H1 (cell line): ENCODE measurements at regions not wholly inside any gene's neighbourhood (a gene's known extent, or its start where the extent isn't known, plus 50 kb on each side); places are given as distances from the start of the nearest gene placed in this dataset.

Experiments used
- BRCA1 ChIP-seq: IDR thresholded peaks from 2 replicates; pipeline ENCODE4 v1.6.1; 2012; ENCODE audit warnings: low read depth, low read length, improper control_type of control experiment
- CTCF ChIP-seq, 3 experiments: IDR thresholded peaks; 1 replicate in 2 of 3; 2 replicates in 1 of 3; pipeline versions ENCODE4 v1.5.1 to v1.6.1; 2011; ENCODE audit warnings: low read length in 3 of 3, mild to moderate bottlenecking in 3 of 3, inconsistent platforms in 2 of 3, low read depth in 1 of 3, moderate library complexity in 1 of 3; ENCODE audit not compliant: insufficient read depth in 1 of 3; ENCODE audit errors: control extremely low read depth in 1 of 3
- EP300 ChIP-seq, 2 experiments: IDR thresholded peaks; 1 replicate in 1 of 2; 2 replicates in 1 of 2; pipeline ENCODE4 v1.6.1; 2011 to 2012; ENCODE audit warnings: low read depth in 2 of 2, low read length in 2 of 2, mild to moderate bottlenecking in 2 of 2, borderline replicate concordance in 1 of 2, inconsistent platforms in 1 of 2, moderate library complexity in 1 of 2
- HDAC6 ChIP-seq: IDR thresholded peaks from one replicate; pipeline ENCODE4 v1.7.1; 2012; ENCODE audit warnings: low read depth, mild to moderate bottlenecking, inconsistent platforms, low read length, moderate library complexity
- RXRA ChIP-seq: IDR thresholded peaks from 2 replicates; pipeline ENCODE4 v1.6.1; 2011; ENCODE audit warnings: low read depth, mild to moderate bottlenecking, low read length, moderate library complexity; ENCODE audit not compliant: insufficient read depth

- TF ChIP-seq EP300 (IDR thresholded peaks at IDR 0.05; ENCODE audit: borderline replicate concordance in 1 of 2, low read depth in 2 of 2, low read length in 2 of 2) (no peak), CTCF (IDR thresholded peaks at IDR 0.05; ENCODE audit: control extremely low read depth in 1 of 3, insufficient read depth in 1 of 3, low read depth in 1 of 3, low read length in 3 of 3) (no peak), BRCA1 (no peak), RXRA (no peak), HDAC6 (no peak)
Measured at GRCh38 chr9:13806714-13807113, 507.2 kb downstream of the NFIB start.
